ENCODE measurements at regions not wholly inside any gene's neighbourhood (a gene's known extent, or its start where the extent isn't known, plus 50 kb on each side); places are given as distances from the start of the nearest gene placed in this dataset.

- TF ChIP-seq ARNTL (CRISPR knock-in tag; IDR thresholded peaks at IDR 0.05; ENCODE audit: borderline replicate concordance, low read depth): no peak
- no peak for TF ChIP-seq CREB5 (CRISPR knock-in tag; IDR thresholded peaks at IDR 0.05; ENCODE audit: low read depth)
- no peak for TF ChIP-seq SNAI2 (CRISPR knock-in tag; IDR thresholded peaks at IDR 0.05)
- TF ChIP-seq CSRNP3 (CRISPR knock-in tag; IDR thresholded peaks at IDR 0.05): no peak
- no peak for TF ChIP-seq PATZ1 (CRISPR knock-in tag; IDR thresholded peaks at IDR 0.05; ENCODE audit: borderline replicate concordance)
- no peak for TF ChIP-seq ZFP30 (CRISPR knock-in tag; IDR thresholded peaks at IDR 0.05)
- no peak for TF ChIP-seq ZFP3 (CRISPR knock-in tag; IDR thresholded peaks at IDR 0.05)
Observed at GRCh38 chr2:6538607-6539006, 327.1 kb downstream of the CMPK2 start.

Data from SK-N-SH treated with all-trans-retinoic acid at 6 μM for 48 hours (cell line).